Cardiac muscle cell (in vitro differentiated cells and primary cell): ENCODE measurements at regions not wholly inside any gene's neighbourhood (a gene's known extent, or its start where the extent isn't known, plus 50 kb on each side); places are given as distances from the start of the nearest gene placed in this dataset.
"Not testable (repeated sequence)": the region's sequence is repeated elsewhere in the genome, so short reads cannot be mapped to it uniquely, and the experiment has no call there.

Experiments
- DNase-seq, 2 donors: peaks; one replicate each; pipeline versions ENCODE4 v3.0.0 to v3.0.0-alpha.2; 2010 to 2017; ENCODE audit warnings: low read depth in 1 of 2, low spot score in 1 of 2
- H3K27ac ChIP-seq: fragments of 200-600 bp; sonication (generic); 2 replicates; pipeline ENCODE4 v1.5.1; 2016
- H3K27me3 ChIP-seq: fragments of 200-600 bp; sonication (generic); 2 replicates; pipeline ENCODE4 v1.6.0; 2016; ENCODE audit warnings: control low read depth
- H3K36me3 ChIP-seq: fragments of 200-600 bp; sonication (generic); 2 replicates; pipeline ENCODE4 v1.5.1; 2016; ENCODE audit warnings: control low read depth
- H3K4me1 ChIP-seq: fragments of 200-600 bp; sonication (generic); 2 replicates; pipeline ENCODE4 v1.8.1; 2017; ENCODE audit warnings: low read depth, mild to moderate bottlenecking, mixed run types
- H3K4me3 ChIP-seq: fragments of 200-600 bp; sonication (generic); 2 replicates; pipeline ENCODE4 v1.5.1; 2016; ENCODE audit warnings: mild to moderate bottlenecking
- H3K9me3 ChIP-seq: fragments of 200-600 bp; sonication (generic); 2 replicates; pipeline ENCODE4 v1.5.1; 2017; ENCODE audit warnings: low read depth, mild to moderate bottlenecking, control low read depth
- TF ChIP-seq, protein P1 (sequence below): IDR thresholded peaks from 2 replicates; pipeline ENCODE4 v1.5.1; 2012; ENCODE audit warnings: low read depth, mild to moderate bottlenecking, low read length

DNA sequence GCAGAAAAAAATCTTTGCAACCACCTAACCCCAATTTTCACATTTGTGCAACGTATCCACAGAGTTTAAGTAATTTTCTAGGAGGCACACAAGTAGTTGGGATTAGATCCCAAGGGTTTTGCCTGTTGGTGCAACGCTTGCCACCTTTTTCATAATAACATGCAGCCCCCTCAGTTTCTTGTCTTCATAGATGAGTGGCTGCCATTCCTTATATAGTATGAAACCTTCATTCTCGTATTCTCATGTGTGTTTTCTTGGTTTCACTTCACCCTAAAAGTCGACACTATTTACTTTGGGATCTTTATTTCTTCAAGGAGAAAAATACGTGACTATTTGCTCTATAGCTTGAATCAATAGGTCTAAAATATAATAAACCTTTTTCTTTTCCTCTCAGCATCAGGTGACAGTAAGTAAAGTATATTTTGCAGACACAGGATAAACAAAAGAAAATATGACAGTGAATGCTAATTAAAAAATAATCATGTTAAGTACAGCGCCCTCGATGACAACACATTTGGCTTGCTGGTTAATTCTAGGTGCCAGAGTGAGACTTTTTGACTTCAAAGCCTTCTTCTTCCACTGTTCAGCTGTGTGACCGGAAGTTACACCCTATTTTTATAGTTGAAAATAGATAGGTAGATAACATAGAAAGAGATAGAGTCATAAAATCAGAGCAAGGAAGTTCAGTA lies 342.8 kb upstream of the CCNG1 start:
- no peaks in the 10 kb centered on the region for H3K4me1 ChIP-seq
- no peaks in the 10 kb centered on the region for H3K9me3 ChIP-seq
- no peak for DNase-seq

DNA sequence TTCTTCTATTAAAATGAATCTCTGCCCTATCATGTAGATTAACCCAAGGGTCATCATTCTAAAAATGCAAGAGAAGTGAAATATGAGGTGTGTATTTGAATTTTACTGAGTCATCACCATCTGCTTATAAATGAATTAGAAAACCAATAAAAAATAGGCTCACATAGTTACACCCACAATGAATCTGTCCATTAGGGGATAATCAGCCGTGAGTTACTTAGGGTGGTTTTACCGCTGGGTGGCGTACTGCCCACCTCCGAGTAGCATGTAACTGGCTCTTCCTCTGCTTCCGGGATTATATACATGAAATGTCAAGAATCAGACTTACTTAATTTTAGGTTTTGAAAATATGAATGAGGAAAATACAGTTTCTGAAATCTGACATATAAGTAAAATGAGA lies 332.9 kb upstream of the CCNG1 start:
- Histone ChIP-seq H3K27me3 (no peaks in the 10 kb centered on the region), H3K4me1 (no peaks in the 10 kb centered on the region), H3K36me3 (no peaks in the 10 kb centered on the region), H3K27ac (no peak overlapping the region), H3K4me3 (no peak overlapping the region), H3K9me3 (no peaks in the 10 kb centered on the region)
- TF ChIP-seq, protein P1, sequence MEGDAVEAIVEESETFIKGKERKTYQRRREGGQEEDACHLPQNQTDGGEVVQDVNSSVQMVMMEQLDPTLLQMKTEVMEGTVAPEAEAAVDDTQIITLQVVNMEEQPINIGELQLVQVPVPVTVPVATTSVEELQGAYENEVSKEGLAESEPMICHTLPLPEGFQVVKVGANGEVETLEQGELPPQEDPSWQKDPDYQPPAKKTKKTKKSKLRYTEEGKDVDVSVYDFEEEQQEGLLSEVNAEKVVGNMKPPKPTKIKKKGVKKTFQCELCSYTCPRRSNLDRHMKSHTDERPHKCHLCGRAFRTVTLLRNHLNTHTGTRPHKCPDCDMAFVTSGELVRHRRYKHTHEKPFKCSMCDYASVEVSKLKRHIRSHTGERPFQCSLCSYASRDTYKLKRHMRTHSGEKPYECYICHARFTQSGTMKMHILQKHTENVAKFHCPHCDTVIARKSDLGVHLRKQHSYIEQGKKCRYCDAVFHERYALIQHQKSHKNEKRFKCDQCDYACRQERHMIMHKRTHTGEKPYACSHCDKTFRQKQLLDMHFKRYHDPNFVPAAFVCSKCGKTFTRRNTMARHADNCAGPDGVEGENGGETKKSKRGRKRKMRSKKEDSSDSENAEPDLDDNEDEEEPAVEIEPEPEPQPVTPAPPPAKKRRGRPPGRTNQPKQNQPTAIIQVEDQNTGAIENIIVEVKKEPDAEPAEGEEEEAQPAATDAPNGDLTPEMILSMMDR = no peak
- no peak for DNase-seq

More for the DNA sequence above, 342.8 kb upstream of the CCNG1 start:
- Histone ChIP-seq H3K27me3 (no peaks in the 10 kb centered on the region), H3K27ac (no peak overlapping the region), H3K4me3 (no peak overlapping the region), H3K36me3 (no peaks in the 10 kb centered on the region)
- TF ChIP-seq, protein P1 = no peak

DNA sequence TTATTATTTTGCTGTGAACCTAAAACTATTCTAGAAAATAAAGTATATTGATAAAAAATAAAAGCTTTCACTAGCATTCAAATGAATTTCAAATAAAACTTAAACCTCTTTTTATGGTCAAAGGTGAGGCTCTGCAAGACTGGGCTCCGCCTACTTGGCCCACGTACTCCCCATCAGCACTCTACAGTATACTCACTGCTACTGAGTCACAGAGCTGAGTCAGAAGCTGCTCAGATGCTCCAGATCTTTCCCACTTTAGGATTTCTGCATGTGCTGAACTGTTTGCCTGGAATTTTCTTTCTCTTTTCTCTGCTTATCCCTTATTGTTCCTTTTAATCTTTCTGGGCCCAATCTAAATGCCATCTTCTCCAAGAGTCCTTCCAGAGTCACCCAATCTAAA lies 331.9 kb upstream of the CCNG1 start:
- Histone ChIP-seq H3K36me3 (no peaks in the 10 kb centered on the region), H3K4me3 (no peak overlapping the region), H3K9me3 (no peaks in the 10 kb centered on the region), H3K4me1 (no peaks in the 10 kb centered on the region), H3K27ac (no peak overlapping the region), H3K27me3 (no peaks in the 10 kb centered on the region)
- DNase-seq = no peak
- TF ChIP-seq, protein P1 = no peak

DNA sequence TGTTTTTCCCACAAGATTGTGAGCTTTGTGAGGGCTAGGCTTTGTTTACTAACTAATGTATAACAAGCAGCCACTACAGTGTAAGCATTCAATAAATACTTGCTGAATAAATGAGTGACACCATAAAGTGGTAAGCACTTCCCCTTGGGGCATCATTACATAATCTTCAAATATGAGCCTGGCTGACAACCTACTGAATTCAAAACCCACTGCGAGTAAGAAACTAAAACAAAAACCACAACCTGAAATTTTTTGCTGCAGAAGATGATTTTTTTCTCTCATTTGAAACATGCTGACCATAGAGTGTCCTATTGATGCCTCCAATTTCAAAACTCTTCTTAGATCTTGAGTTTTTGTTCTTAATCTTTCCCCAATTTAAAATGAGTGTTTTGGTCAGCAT lies 331.3 kb upstream of the CCNG1 start:
- H3K9me3 ChIP-seq = no peaks in the 10 kb centered on the region
- H3K27ac ChIP-seq = no peak overlapping the region
- TF ChIP-seq, protein P1 = no peak
- no peaks in the 10 kb centered on the region for H3K27me3 ChIP-seq
- H3K4me1 ChIP-seq = no peaks in the 10 kb centered on the region
- no peaks in the 10 kb centered on the region for H3K36me3 ChIP-seq
- DNase-seq = no peak
- H3K4me3 ChIP-seq = no peak overlapping the region

DNA sequence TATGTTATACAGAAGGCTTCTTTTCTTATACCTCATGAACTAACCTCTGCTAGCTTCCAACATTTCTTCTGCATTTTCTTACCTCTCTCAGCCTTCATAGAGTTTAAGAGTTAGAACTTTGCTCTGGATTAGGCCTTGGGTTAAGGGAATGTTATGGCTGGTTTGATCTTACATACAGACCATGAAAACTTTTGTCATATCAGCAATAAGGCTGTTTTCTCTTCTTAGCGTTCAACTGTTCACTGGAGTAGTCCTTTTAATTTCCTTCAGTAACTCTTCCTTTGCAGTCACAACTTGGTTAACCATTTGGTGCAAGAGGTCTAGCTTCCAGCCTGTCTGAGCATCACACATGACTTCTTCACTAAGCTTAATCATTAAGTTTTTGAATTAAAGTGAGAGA lies 329.0 kb upstream of the CCNG1 start:
- no peak for DNase-seq
- no peaks in the 10 kb centered on the region for H3K9me3 ChIP-seq
- H3K4me1 ChIP-seq = no peaks in the 10 kb centered on the region
- TF ChIP-seq, protein P1 = no peak
- no peak overlapping the region for H3K4me3 ChIP-seq
- no peak overlapping the region for H3K27ac ChIP-seq
- H3K27me3 ChIP-seq = no peaks in the 10 kb centered on the region
- no peaks in the 10 kb centered on the region for H3K36me3 ChIP-seq

DNA sequence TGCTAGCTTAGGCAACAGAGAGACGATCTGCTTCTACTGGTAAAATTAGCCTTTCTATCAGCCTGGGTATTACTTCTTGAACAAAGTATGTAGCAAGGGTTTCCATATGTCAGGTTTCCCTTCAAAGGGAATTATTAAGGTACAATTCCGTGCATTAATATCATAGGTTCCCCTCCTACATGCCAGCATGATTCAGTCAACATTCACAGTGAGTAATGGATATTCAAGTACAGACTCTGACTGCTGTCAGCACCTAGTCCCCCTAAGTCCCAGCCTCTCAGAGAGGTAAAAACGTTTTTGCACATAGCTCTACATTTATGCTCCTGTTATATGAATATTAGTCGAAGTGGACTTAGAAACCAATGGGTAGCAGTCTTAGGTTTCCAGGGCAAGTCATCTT lies 322.4 kb upstream of the CCNG1 start:
- Histone ChIP-seq H3K27me3 (no peaks in the 10 kb centered on the region), H3K4me3 (no peak overlapping the region)
- DNase-seq = no peak

DNA sequence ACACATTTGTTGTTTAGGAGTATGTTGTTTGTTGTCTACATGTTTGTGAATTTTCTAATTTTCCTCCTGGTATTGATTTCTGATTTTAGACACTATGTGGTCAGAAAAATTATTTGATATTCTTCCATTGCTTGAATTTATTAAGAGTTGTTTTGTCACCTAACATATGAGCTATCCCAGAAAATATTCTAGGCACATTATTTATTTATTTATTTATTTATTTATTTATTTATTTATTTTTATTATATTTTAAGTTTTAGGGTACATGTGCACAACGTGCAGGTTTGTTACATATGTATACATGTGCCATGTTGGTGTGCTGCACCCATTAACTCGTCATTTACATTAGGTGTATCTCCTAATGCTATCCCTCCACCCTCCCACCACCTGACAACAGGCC lies 320.8 kb upstream of the CCNG1 start:
- not testable (repeated sequence) for H3K27ac ChIP-seq, H3K27me3 ChIP-seq, H3K9me3 ChIP-seq, DNase-seq, H3K4me1 ChIP-seq, H3K4me3 ChIP-seq, H3K36me3 ChIP-seq

More for the DNA sequence above, 322.4 kb upstream of the CCNG1 start:
- Histone ChIP-seq H3K36me3 (no peaks in the 10 kb centered on the region), H3K27ac (no peak overlapping the region), H3K4me1 (no peaks in the 10 kb centered on the region), H3K9me3 (no peaks in the 10 kb centered on the region)
- TF ChIP-seq, protein P1 = no peak
